HepG2 (cell line): ENCODE measurements at regions not wholly inside any gene's neighbourhood (a gene's known extent, or its start where the extent isn't known, plus 50 kb on each side); places are given as distances from the start of the nearest gene placed in this dataset.

Source experiments
- ATAC-seq: fragments of 200-7000 bp; cut with Tn5 transposase; 3 replicates; pipeline ENCODE4 v1.9.1; 2020; ENCODE audit warnings: mild to moderate bottlenecking, moderate library complexity
- BruUV-seq: library from RNA; stranded (reverse); fragments of 400-500 nt; replicated peaks from 2 replicates; lab custom pipeline; 2021; lab: Mats Ljungman, UMichigan
- CTCF ChIA-PET: fragments of 300-600 bp; formaldehyde crosslinking; extraction: SDS; loops from one replicate; lab custom pipeline; 2021; ENCODE audit warnings: low total read pairs, inconsistent platforms, low intra/inter-chr PET ratio; lab: Yijun Ruan, JAX
- POLR2A ChIA-PET: fragments of 350-600 bp; sonication (Branson Sonifier 250); formaldehyde crosslinking; loops from one replicate; lab custom pipeline; 2020; ENCODE audit warnings: antibody characterized with exemption, inconsistent platforms; lab: Yijun Ruan, JAX
- DNase-seq: peaks from one replicate; pipeline ENCODE4 v3.0.0-alpha.2; 2015; ENCODE audit warnings: low spot score
- FAIRE-seq: peaks from 3 replicates; lab custom pipeline; 2011; peaks lifted over from hg19 to GRCh38; lab: Jason Lieb, UNC
- H2AFZ ChIP-seq: one replicate; pipeline ENCODE4 v1.6.1; 2011; ENCODE audit warnings: low read length, inconsistent platforms
- H3K27ac ChIP-seq: fragments of 300-600 bp; 3 replicates; pipeline ENCODE4 v1.8.0; 2011; ENCODE audit warnings: mixed run types, mild to moderate bottlenecking, mixed read lengths, low read length, inconsistent platforms; ENCODE audit not compliant: insufficient read depth; ENCODE audit errors: extremely low read length
- H3K27me3 ChIP-seq, 2 experiments: fragments of 200-600 bp in 1 of 2; 2 replicates in 1 of 2; 3 replicates in 1 of 2; pipeline versions ENCODE4 v1.6.0 to v1.8.0; 2011; ENCODE audit warnings: low read length in 2 of 2, mild to moderate bottlenecking in 2 of 2, moderate library complexity in 2 of 2, inconsistent platforms in 1 of 2; ENCODE audit not compliant: insufficient read depth in 2 of 2, control insufficient read depth in 1 of 2
- H3K36me3 ChIP-seq, 2 experiments: fragments of 200-600 bp in 1 of 2; replicated peaks in 1 of 2; 2 replicates in 1 of 2; 3 replicates in 1 of 2; pipeline versions ENCODE4 v1.5.1 to v1.8.0; 2011; ENCODE audit warnings: low read length in 2 of 2, inconsistent platforms in 1 of 2; ENCODE audit not compliant: insufficient read depth in 2 of 2, control insufficient read depth in 1 of 2
- H3K4me1 ChIP-seq: 2 replicates; pipeline ENCODE4 v1.5.1; 2012; ENCODE audit warnings: low read length, inconsistent platforms; ENCODE audit not compliant: insufficient read depth
- H3K4me2 ChIP-seq: 2 replicates; pipeline ENCODE4 v1.6.0; 2011; ENCODE audit warnings: low read depth, low read length, inconsistent platforms
- H3K4me3 ChIP-seq, 3 experiments: fragments of 200-600 bp in 1 of 3; sonication (generic), shearing (Covaris generic) in 1 of 3; replicated peaks in 1 of 3; 2 replicates each; pipeline ENCODE4 v1.5.1; 2011 to 2016; ENCODE audit warnings: low read length in 3 of 3, inconsistent platforms in 2 of 3, low read depth in 2 of 3, mild to moderate bottlenecking in 2 of 3, control low read depth in 1 of 3, mixed read lengths in 1 of 3; ENCODE audit not compliant: insufficient read depth in 1 of 3
- H3K79me2 ChIP-seq: one replicate; pipeline ENCODE4 v1.6.1; 2011; ENCODE audit warnings: low read length, inconsistent platforms; ENCODE audit not compliant: insufficient read depth
- H3K9ac ChIP-seq: 2 replicates; pipeline ENCODE4 v1.6.0; 2011; ENCODE audit warnings: mild to moderate bottlenecking, low read depth, low read length, inconsistent platforms; ENCODE audit not compliant: insufficient read depth
- H3K9me3 ChIP-seq: 2 replicates; pipeline ENCODE4 v1.5.1; 2012; ENCODE audit warnings: mild to moderate bottlenecking, low read length
- H4K20me1 ChIP-seq: 2 replicates; pipeline ENCODE4 v1.6.0; 2011; ENCODE audit warnings: inconsistent platforms, mild to moderate bottlenecking, low read length, moderate library complexity; ENCODE audit not compliant: insufficient read depth
- CBX2 ChIP-seq, 2 experiments: fragments of 200-600 bp in 1 of 2; sonication (generic); formaldehyde crosslinking in 1 of 2; IDR thresholded peaks; 2 replicates each; pipeline versions ENCODE4 v1.7.0 to v1.8.1; 2018 to 2022; ENCODE audit warnings: low read depth in 2 of 2, low read length in 1 of 2, mild to moderate bottlenecking in 1 of 2, missing genetic modification reagents in 1 of 2
- CENPT ChIP-seq: sonication (generic); formaldehyde crosslinking; IDR thresholded peaks from 2 replicates; pipeline ENCODE4 v1.8.0; 2022; ENCODE audit warnings: low read depth, mild to moderate bottlenecking, moderate library complexity, missing genetic modification reagents
- FOSL2 ChIP-seq: sonication (generic); formaldehyde crosslinking; IDR thresholded peaks from 2 replicates; pipeline ENCODE4 v1.4.0; 2020; ENCODE audit warnings: missing genetic modification reagents
- NCOA5 ChIP-seq: sonication (generic); formaldehyde crosslinking; IDR thresholded peaks from 2 replicates; pipeline ENCODE4 v1.4.0; 2020; ENCODE audit warnings: missing genetic modification reagents
- NR2C2 ChIP-seq: sonication (generic); formaldehyde crosslinking; IDR thresholded peaks from 2 replicates; pipeline ENCODE4 v1.4.0; 2020; ENCODE audit warnings: missing genetic modification reagents, mild to moderate bottlenecking, moderate library complexity, borderline replicate concordance
- RFXANK ChIP-seq: IDR thresholded peaks from 2 replicates; pipeline ENCODE4 v1.6.1; 2016
- RXRA ChIP-seq: sonication (generic); formaldehyde crosslinking; IDR thresholded peaks from 2 replicates; pipeline ENCODE4 v1.5.1; 2020; ENCODE audit warnings: missing genetic modification reagents
- RXRB ChIP-seq: IDR thresholded peaks from 2 replicates; pipeline ENCODE4 v1.6.1; 2016; ENCODE audit warnings: borderline replicate concordance, missing genetic modification reagents, missing compliant biosample characterization
- TMF1 ChIP-seq: sonication (generic); formaldehyde crosslinking; IDR thresholded peaks from 2 replicates; pipeline ENCODE4 v1.8.1; 2022; ENCODE audit warnings: low read depth, missing genetic modification reagents
- YEATS4 ChIP-seq: sonication (generic); formaldehyde crosslinking; IDR thresholded peaks from 2 replicates; pipeline ENCODE4 v1.4.0; 2020; ENCODE audit warnings: missing genetic modification reagents, borderline replicate concordance
- ZFP36L1 ChIP-seq: sonication (generic); formaldehyde crosslinking; IDR thresholded peaks from 2 replicates; pipeline ENCODE4 v1.8.0; 2022; ENCODE audit warnings: mild to moderate bottlenecking, missing genetic modification reagents, moderate library complexity
- ZFX ChIP-seq: sonication (generic); formaldehyde crosslinking; IDR thresholded peaks from 2 replicates; pipeline ENCODE4 v1.4.0; 2020; ENCODE audit warnings: mild to moderate bottlenecking, low read depth, missing genetic modification reagents, moderate library complexity
- ZNF101 ChIP-seq: sonication (generic); formaldehyde crosslinking; IDR thresholded peaks from 2 replicates; pipeline ENCODE4 v1.4.0; 2020; ENCODE audit warnings: mild to moderate bottlenecking, low read depth, missing genetic modification reagents, borderline replicate concordance
- ZNF354B ChIP-seq: sonication (generic); formaldehyde crosslinking; IDR thresholded peaks from 2 replicates; pipeline ENCODE4 v1.8.0; 2022; ENCODE audit warnings: mild to moderate bottlenecking, missing genetic modification reagents
- WGBS: methylation state at CpG from one replicate; pipeline ENCODE4 v1.1.6; 2017; ENCODE audit warnings: low lambda C conversion rate; 5-methylcytosine and 5-hydroxymethylcytosine counted together
- in situ Hi-C: cut with HindIII; loops from 2 replicates; pipeline ENCODE4 v1.10.0; 2017; ENCODE audit warnings: low pct_unique_long_range_greater_than_20kb; ENCODE audit not compliant: extremely low pct_ligation_motif_present
- intact Hi-C: fragments of 100-400 bp; cut with micrococcal nuclease; formaldehyde crosslinking; loops from one replicate; pipeline ENCODE4 v1.10.0; 2022; ENCODE audit not compliant: unreplicated experiment

GRCh38 chr4:162582180-162582579 is 418.4 kb upstream of the FSTL5 start:
- FAIRE-seq: no peak
- no peak overlapping the region for H3K9ac ChIP-seq
- H4K20me1 ChIP-seq: no peaks in the 10 kb centered on the region
- BruUV-seq: no TSS peak
- TF ChIP-seq CBX2 (IDR thresholded peaks at IDR 0.05; ENCODE audit: low read depth, low read length): no peak
- TF ChIP-seq CBX2 (CRISPR knock-in tag; IDR thresholded peaks at IDR 0.05; ENCODE audit: low read depth): no peak
- TF ChIP-seq TMF1 (CRISPR knock-in tag): no peak
- TF ChIP-seq NCOA5 (CRISPR knock-in tag): no peak
- TF ChIP-seq ZNF354B (CRISPR knock-in tag): no peak
- no peak for TF ChIP-seq RXRA (CRISPR knock-in tag)
- TF ChIP-seq ZFP36L1 (CRISPR knock-in tag): no peak
- no peak for TF ChIP-seq YEATS4 (CRISPR knock-in tag)
- TF ChIP-seq CENPT: no peak
- no peak for TF ChIP-seq ZNF101
- no peak for TF ChIP-seq RXRB (CRISPR knock-in tag)
- no peak for TF ChIP-seq RFXANK (CRISPR knock-in tag)
- no peak for TF ChIP-seq NR2C2 (CRISPR knock-in tag)
- TF ChIP-seq ZFX (CRISPR knock-in tag): no peak
- no peak for TF ChIP-seq FOSL2 (CRISPR knock-in tag)
- TF ChIP-seq, all 625 proteins: peak for 0
- no peak overlapping the region for H3K4me2 ChIP-seq
- no peaks in the 10 kb centered on the region for H3K9me3 ChIP-seq
- no peak overlapping the region for H3K4me3 ChIP-seq
- H3K27me3 ChIP-seq: no peaks in the 10 kb centered on the region; a peak in 1 of 5 replicates
- H3K79me2 ChIP-seq: no peaks in the 10 kb centered on the region
- ATAC-seq: no peak
- H2AFZ ChIP-seq: no peak overlapping the region
- no peaks in the 10 kb centered on the region for H3K36me3 ChIP-seq
- no peak overlapping the region for H3K27ac ChIP-seq
- ChIA-PET POLR2A (no interaction called here), CTCF (no interaction called here)
- intact Hi-C loops: no loop called here
- no peak for DNase-seq
- in situ Hi-C loops: no loop called here
- 0% methylated on average over 3 of the region's 3 CpGs for WGBS
- H3K4me1 ChIP-seq: no peaks in the 10 kb centered on the region
